PC-9 (cell line): ENCODE measurements at regions not wholly inside any gene's neighbourhood (a gene's known extent, or its start where the extent isn't known, plus 50 kb on each side); places are given as distances from the start of the nearest gene placed in this dataset.

Source experiments
- BruUV-seq: library from RNA; stranded (reverse); fragments of 400-500 nt; replicated peaks from 2 replicates; lab custom pipeline; 2021; lab: Mats Ljungman, UMichigan
- CTCF ChIA-PET: fragments of 300-600 bp; sonication (Branson Sonifier 250); formaldehyde crosslinking; loops from one replicate; lab custom pipeline; 2022; ENCODE audit warnings: antibody characterized with exemption; lab: Charles Lee
- POLR2A ChIA-PET: fragments of 300-600 bp; sonication (Branson Sonifier 250); formaldehyde crosslinking; loops from one replicate; lab custom pipeline; 2022; ENCODE audit warnings: antibody characterized with exemption; ENCODE audit not compliant: unreplicated experiment; lab: Charles Lee
- DNase-seq, 2 experiments: peaks; one replicate each; pipeline versions ENCODE4 v3.0.0 to v3.0.0-alpha.2; 2015 to 2022; ENCODE audit warnings: mixed read lengths in 1 of 2
- H2AFZ ChIP-seq: fragments of 200-600 bp; sonication (generic); 2 replicates; pipeline ENCODE4 v1.8.1; 2017; ENCODE audit warnings: antibody characterized with exemption
- H3F3A ChIP-seq: fragments of 200-600 bp; sonication (generic); 2 replicates; pipeline ENCODE4 v1.8.1; 2017; ENCODE audit warnings: antibody characterized with exemption, mild to moderate bottlenecking, low read depth; ENCODE audit not compliant: insufficient read depth
- H3K27ac ChIP-seq: fragments of 200-600 bp; sonication (generic); 2 replicates; pipeline ENCODE4 v1.6.1; 2016; ENCODE audit warnings: mixed run types
- H3K27me3 ChIP-seq: fragments of 200-600 bp; sonication (generic); 2 replicates; pipeline ENCODE4 v1.6.1; 2016; ENCODE audit warnings: low read depth, mixed run types; ENCODE audit not compliant: insufficient read depth
- H3K36me3 ChIP-seq: fragments of 200-600 bp; sonication (generic); 2 replicates; pipeline ENCODE4 v1.6.1; 2016; ENCODE audit warnings: low read depth, mixed run types
- H3K4me1 ChIP-seq: fragments of 200-600 bp; sonication (generic); replicated peaks from 2 replicates; pipeline ENCODE4 v1.6.1; 2016; ENCODE audit warnings: mixed run types; ENCODE audit not compliant: insufficient read depth
- H3K4me2 ChIP-seq: fragments of 200-600 bp; sonication (generic); 2 replicates; pipeline ENCODE4 v1.6.1; 2017; ENCODE audit warnings: mixed run types
- H3K4me3 ChIP-seq: fragments of 200-600 bp; sonication (generic); 2 replicates; pipeline ENCODE4 v1.6.1; 2016; ENCODE audit warnings: mixed run types
- H3K79me2 ChIP-seq: fragments of 200-600 bp; sonication (generic); 2 replicates; pipeline ENCODE4 v1.6.1; 2017; ENCODE audit warnings: low read depth, mixed run types
- H3K9me2 ChIP-seq: fragments of 200-600 bp; sonication (generic); 2 replicates; pipeline ENCODE4 v1.8.1; 2017; ENCODE audit warnings: mild to moderate bottlenecking; ENCODE audit not compliant: insufficient read depth
- H3K9me3 ChIP-seq: fragments of 200-600 bp; sonication (generic); 2 replicates; pipeline ENCODE4 v1.8.1; 2016; ENCODE audit warnings: low read depth; ENCODE audit not compliant: insufficient read depth
- H4K20me1 ChIP-seq: fragments of 200-600 bp; sonication (generic); 2 replicates; pipeline ENCODE4 v1.8.1; 2017; ENCODE audit not compliant: insufficient read depth
- EZH2 ChIP-seq: fragments of 200-600 bp; sonication (generic); IDR thresholded peaks from 2 replicates; pipeline ENCODE4 v1.8.0; 2017; ENCODE audit warnings: antibody characterized with exemption, low read depth
- intact Hi-C: fragments of 100-400 bp; cut with micrococcal nuclease; formaldehyde crosslinking; loops from one replicate; pipeline ENCODE4 v1.10.0; 2022; ENCODE audit not compliant: unreplicated experiment
- TF ChIP-seq, protein P1 (sequence below): fragments of 200-600 bp; sonication (generic); conservative IDR thresholded peaks from 2 replicates; pipeline ENCODE4 v1.6.1; 2017; ENCODE audit warnings: mixed run types, antibody characterized with exemption, mild to moderate bottlenecking, moderate library complexity

- BruUV-seq = no TSS peak
- H3K4me1 ChIP-seq = peaks cover 20% of the 10 kb centered on the region
- H3K4me2 ChIP-seq = peak overlapping the region; percentile 58
- no peaks in the 10 kb centered on the region for H3K9me3 ChIP-seq
- no peaks in the 10 kb centered on the region for H3K79me2 ChIP-seq
- no peak overlapping the region for H3K4me3 ChIP-seq
- H3F3A ChIP-seq = peaks cover 17% of the 10 kb centered on the region
- no peaks in the 10 kb centered on the region for H3K9me2 ChIP-seq
- TF ChIP-seq, protein P1, sequence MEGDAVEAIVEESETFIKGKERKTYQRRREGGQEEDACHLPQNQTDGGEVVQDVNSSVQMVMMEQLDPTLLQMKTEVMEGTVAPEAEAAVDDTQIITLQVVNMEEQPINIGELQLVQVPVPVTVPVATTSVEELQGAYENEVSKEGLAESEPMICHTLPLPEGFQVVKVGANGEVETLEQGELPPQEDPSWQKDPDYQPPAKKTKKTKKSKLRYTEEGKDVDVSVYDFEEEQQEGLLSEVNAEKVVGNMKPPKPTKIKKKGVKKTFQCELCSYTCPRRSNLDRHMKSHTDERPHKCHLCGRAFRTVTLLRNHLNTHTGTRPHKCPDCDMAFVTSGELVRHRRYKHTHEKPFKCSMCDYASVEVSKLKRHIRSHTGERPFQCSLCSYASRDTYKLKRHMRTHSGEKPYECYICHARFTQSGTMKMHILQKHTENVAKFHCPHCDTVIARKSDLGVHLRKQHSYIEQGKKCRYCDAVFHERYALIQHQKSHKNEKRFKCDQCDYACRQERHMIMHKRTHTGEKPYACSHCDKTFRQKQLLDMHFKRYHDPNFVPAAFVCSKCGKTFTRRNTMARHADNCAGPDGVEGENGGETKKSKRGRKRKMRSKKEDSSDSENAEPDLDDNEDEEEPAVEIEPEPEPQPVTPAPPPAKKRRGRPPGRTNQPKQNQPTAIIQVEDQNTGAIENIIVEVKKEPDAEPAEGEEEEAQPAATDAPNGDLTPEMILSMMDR = no peak
- no peak for TF ChIP-seq EZH2
- ChIA-PET CTCF (no interaction called here), POLR2A (interaction anchor here (0.5 to 0.7 kb wide), 2 partner anchors 68 to 344 kb away, joined by 5 to 15 read pairs; no protein-coding TSS in a partner anchor)
- H3K36me3 ChIP-seq = no peaks in the 10 kb centered on the region
- H3K27me3 ChIP-seq = no peaks in the 10 kb centered on the region
- no peaks in the 10 kb centered on the region for H4K20me1 ChIP-seq
- peak; percentile 43 to 93 for DNase-seq
- intact Hi-C loops = no loop called here
- H2AFZ ChIP-seq = peak overlapping the region; percentile 67
- peak overlapping the region; percentile 73 for H3K27ac ChIP-seq
Observed at GRCh38 chr2:161030260-161031063, 129.8 kb upstream of the TANK start.

DNA sequence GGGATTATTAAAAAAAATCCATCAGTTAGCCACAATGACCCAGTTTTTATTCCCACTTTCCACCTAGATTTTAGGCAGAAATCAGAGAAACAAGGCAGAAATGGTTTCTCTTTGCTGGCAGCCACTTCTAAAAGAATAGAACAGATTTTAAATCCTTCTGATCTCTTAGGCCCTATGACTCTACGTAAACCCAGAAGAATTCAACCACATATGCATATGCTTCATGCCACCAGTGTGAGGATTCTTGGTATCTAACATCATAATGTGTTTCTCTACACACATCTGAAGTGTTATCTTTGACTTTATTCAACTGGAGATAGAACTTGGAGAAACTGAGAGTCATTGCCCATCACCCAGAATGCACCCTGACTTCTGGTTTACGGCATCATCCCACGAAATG, 128.7 kb upstream of the TANK start:
- POLR2A ChIA-PET = no interaction called here
- TF ChIP-seq EZH2 = no peak
- TF ChIP-seq, protein P1 = no peak
- BruUV-seq = no TSS peak
- DNase-seq = no peak
- CTCF ChIA-PET = no interaction called here
- no peaks in the 10 kb centered on the region for H3K79me2 ChIP-seq
- no peak overlapping the region for H3K4me3 ChIP-seq
- H3K36me3 ChIP-seq = no peaks in the 10 kb centered on the region
- H4K20me1 ChIP-seq = no peaks in the 10 kb centered on the region
- no peaks in the 10 kb centered on the region for H3K9me2 ChIP-seq
- H3K4me2 ChIP-seq = no peak overlapping the region; the same call in 1 of the 2 replicates
- H3K4me1 ChIP-seq = peaks cover 20% of the 10 kb centered on the region
- H3K27ac ChIP-seq = peak overlapping the region; percentile 73
- H3K27me3 ChIP-seq = no peaks in the 10 kb centered on the region
- intact Hi-C loops = no loop called here
- peaks cover 17% of the 10 kb centered on the region for H3F3A ChIP-seq
- no peak overlapping the region for H2AFZ ChIP-seq
- no peaks in the 10 kb centered on the region for H3K9me3 ChIP-seq

GRCh38 chr2:161032635-161033034, 127.6 kb upstream of the TANK start:
- Histone ChIP-seq H3K4me2 (no peak overlapping the region), H4K20me1 (no peaks in the 10 kb centered on the region), H3K4me1 (peaks cover 20% of the 10 kb centered on the region), H3K79me2 (no peaks in the 10 kb centered on the region), H3K9me2 (no peaks in the 10 kb centered on the region), H3K27ac (no peak overlapping the region), H3F3A (peaks cover 17% of the 10 kb centered on the region), H3K4me3 (no peak overlapping the region), H2AFZ (no peak overlapping the region), H3K36me3 (no peaks in the 10 kb centered on the region), H3K27me3 (no peaks in the 10 kb centered on the region), H3K9me3 (no peaks in the 10 kb centered on the region)
- no peak for DNase-seq
- CTCF ChIA-PET = no interaction called here
- intact Hi-C loops = no loop called here
- BruUV-seq = no TSS peak
- TF ChIP-seq, protein P1 = no peak
- TF ChIP-seq EZH2 = no peak
- POLR2A ChIA-PET = no interaction called here
